ENCODE measurements at regions not wholly inside any gene's neighbourhood (a gene's known extent, or its start where the extent isn't known, plus 50 kb on each side); places are given as distances from the start of the nearest gene placed in this dataset.
A peak's percentile ranks its signal among the peaks of the same experiment; 100 is the strongest.

GRCh38 chr2:187971893-187972292 lies 319.8 kb upstream of the GULP1 start:
- TF ChIP-seq CTCF (conservative IDR thresholded peaks at IDR 0.05; ENCODE audit: low read depth, low read length) (peak; percentile 30; the same call in 1 of the 2 replicates), EZH2 (IDR thresholded peaks at IDR 0.05; ENCODE audit: low read length, unreplicated experiment) (no peak)

All from PC-3 (cell line).